ENCODE measurements at regions not wholly inside any gene's neighbourhood (a gene's known extent, or its start where the extent isn't known, plus 50 kb on each side); places are given as distances from the start of the nearest gene placed in this dataset.

GRCh38 chr9:17862629-17863028, 283.8 kb downstream of the SH3GL2 start:
- no peak overlapping the region for H3K9ac ChIP-seq (ENCODE audit: low read length)
- no peaks in the 10 kb centered on the region; the same call in 1 of the 2 replicates for H3K27me3 ChIP-seq (ENCODE audit: low read depth, low read length)
- H3K4me3 ChIP-seq (ENCODE audit: low read length), result no peak overlapping the region
- no peaks in the 10 kb centered on the region for H3K36me3 ChIP-seq (replicated peaks; ENCODE audit: low read depth, low read length)
- H4K20me1 ChIP-seq (ENCODE audit: insufficient read depth, low read length), result no peaks in the 10 kb centered on the region
- no peaks in the 10 kb centered on the region for H3K79me2 ChIP-seq (ENCODE audit: low read length)
- no peaks in the 10 kb centered on the region for H3K9me3 ChIP-seq (ENCODE audit: insufficient read depth, low read length)
- H3K4me2 ChIP-seq (ENCODE audit: low read length), result no peak overlapping the region
- no peak overlapping the region for H3K27ac ChIP-seq (ENCODE audit: low read length)
- H3K4me1 ChIP-seq (ENCODE audit: low read length), result no peaks in the 10 kb centered on the region
- TF ChIP-seq CTCF (IDR thresholded peaks at IDR 0.05; ENCODE audit: low read depth, low read length) (no peak), EZH2phosphoT487 (IDR thresholded peaks at IDR 0.05; ENCODE audit: low read depth) (no peak)
- H2AFZ ChIP-seq (ENCODE audit: low read depth, low read length), result no peak overlapping the region

- Histone ChIP-seq H3K27ac (ENCODE audit: low read length) (no peak overlapping the region), H3K9ac (ENCODE audit: low read length) (no peak overlapping the region), H3K36me3 (replicated peaks; ENCODE audit: low read depth, low read length) (no peaks in the 10 kb centered on the region), H2AFZ (ENCODE audit: low read depth, low read length) (no peak overlapping the region), H3K9me3 (ENCODE audit: insufficient read depth, low read length) (no peaks in the 10 kb centered on the region), H3K79me2 (ENCODE audit: low read length) (no peaks in the 10 kb centered on the region), H3K27me3 (ENCODE audit: low read depth, low read length) (no peaks in the 10 kb centered on the region; the same call in 1 of the 2 replicates), H3K4me1 (ENCODE audit: low read length) (no peaks in the 10 kb centered on the region), H3K4me2 (ENCODE audit: low read length) (no peak overlapping the region), H4K20me1 (ENCODE audit: insufficient read depth, low read length) (no peaks in the 10 kb centered on the region), H3K4me3 (ENCODE audit: low read length) (no peak overlapping the region)
- no peak for TF ChIP-seq EZH2phosphoT487 (IDR thresholded peaks at IDR 0.05; ENCODE audit: low read depth)
- TF ChIP-seq CTCF (IDR thresholded peaks at IDR 0.05; ENCODE audit: low read depth, low read length), result no peak
These were observed 284.5 kb downstream of the SH3GL2 start for GRCh38 chr9:17863213-17863883.

- Histone ChIP-seq H3K4me2 (ENCODE audit: low read length) (no peak overlapping the region), H4K20me1 (ENCODE audit: insufficient read depth, low read length) (no peaks in the 10 kb centered on the region), H3K4me1 (ENCODE audit: low read length) (no peaks in the 10 kb centered on the region), H3K9ac (ENCODE audit: low read length) (no peak overlapping the region), H3K27me3 (ENCODE audit: low read depth, low read length) (no peaks in the 10 kb centered on the region; the same call in 1 of the 2 replicates), H3K79me2 (ENCODE audit: low read length) (no peaks in the 10 kb centered on the region), H3K27ac (ENCODE audit: low read length) (no peak overlapping the region), H2AFZ (ENCODE audit: low read depth, low read length) (no peak overlapping the region), H3K4me3 (ENCODE audit: low read length) (no peak overlapping the region), H3K9me3 (ENCODE audit: insufficient read depth, low read length) (no peaks in the 10 kb centered on the region), H3K36me3 (replicated peaks; ENCODE audit: low read depth, low read length) (no peaks in the 10 kb centered on the region)
- TF ChIP-seq CTCF (IDR thresholded peaks at IDR 0.05; ENCODE audit: low read depth, low read length), result no peak
- no peak for TF ChIP-seq EZH2phosphoT487 (IDR thresholded peaks at IDR 0.05; ENCODE audit: low read depth)
These were observed 285.1 kb downstream of the SH3GL2 start for GRCh38 chr9:17863924-17864323.

- Histone ChIP-seq H3K36me3 (replicated peaks; ENCODE audit: low read depth, low read length) (no peaks in the 10 kb centered on the region), H3K79me2 (ENCODE audit: low read length) (no peaks in the 10 kb centered on the region), H2AFZ (ENCODE audit: low read depth, low read length) (no peak overlapping the region), H3K27ac (ENCODE audit: low read length) (no peak overlapping the region), H3K9me3 (ENCODE audit: insufficient read depth, low read length) (no peaks in the 10 kb centered on the region), H3K4me2 (ENCODE audit: low read length) (no peak overlapping the region), H4K20me1 (ENCODE audit: insufficient read depth, low read length) (no peaks in the 10 kb centered on the region), H3K4me1 (ENCODE audit: low read length) (no peaks in the 10 kb centered on the region), H3K9ac (ENCODE audit: low read length) (no peak overlapping the region), H3K4me3 (ENCODE audit: low read length) (no peak overlapping the region), H3K27me3 (ENCODE audit: low read depth, low read length) (no peaks in the 10 kb centered on the region; the same call in 1 of the 2 replicates)
- TF ChIP-seq EZH2phosphoT487 (IDR thresholded peaks at IDR 0.05; ENCODE audit: low read depth) (no peak), CTCF (IDR thresholded peaks at IDR 0.05; ENCODE audit: low read depth, low read length) (no peak)
These were observed 286.1 kb downstream of the SH3GL2 start for GRCh38 chr9:17864951-17865350.
